Epidermal melanocyte (primary cell): ENCODE measurements at regions not wholly inside any gene's neighbourhood (a gene's known extent, or its start where the extent isn't known, plus 50 kb on each side); places are given as distances from the start of the nearest gene placed in this dataset.

Source experiments
- DNase-seq: peaks from one replicate; pipeline ENCODE4 v3.0.0; 2011; ENCODE audit warnings: low spot score; ENCODE audit not compliant: insufficient read length

GRCh38 chr5:166024970-166025369 lies 2266.5 kb upstream of the WWC1 start:
- no peak for DNase-seq

DNA sequence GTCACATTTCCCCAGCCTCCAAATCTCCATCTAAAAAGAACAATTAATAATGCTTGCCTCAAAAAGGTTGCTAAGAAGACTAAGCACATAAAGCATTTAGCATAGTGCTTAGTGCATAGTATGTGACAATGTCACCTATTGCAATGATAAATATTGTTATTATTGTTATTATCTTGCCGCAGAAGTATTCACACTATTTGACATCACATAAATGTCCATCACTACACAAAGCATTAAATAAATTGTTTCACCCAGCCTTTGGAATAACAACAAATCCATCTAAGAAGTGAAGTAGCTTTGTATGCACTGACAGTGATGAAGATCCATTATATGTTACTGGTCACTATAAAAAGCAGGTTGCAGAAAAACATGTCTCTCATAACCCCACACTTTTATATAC lies 2263.9 kb upstream of the WWC1 start:
- no peak for DNase-seq

DNA sequence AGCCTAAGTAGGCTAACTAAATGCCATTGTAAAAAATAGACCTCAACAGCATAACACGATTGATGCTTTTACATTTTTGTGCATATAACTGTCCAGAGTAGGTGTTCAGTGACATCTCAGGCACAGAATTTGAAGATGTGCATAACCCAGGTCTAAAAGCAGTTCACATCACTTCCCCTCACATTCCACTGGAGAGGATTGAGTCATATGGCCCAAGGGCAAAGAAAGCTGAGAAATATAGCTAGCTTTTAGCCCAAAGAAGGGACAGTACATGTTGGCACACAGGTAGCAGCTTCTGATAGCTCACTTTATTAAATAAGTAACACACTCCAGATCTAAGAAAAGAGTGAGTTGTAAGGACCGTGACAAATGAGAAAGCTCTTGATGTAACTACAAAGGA lies 2259.5 kb upstream of the WWC1 start:
- no peak for DNase-seq

- DNase-seq, result no peak
These were observed 2258.8 kb upstream of the WWC1 start for GRCh38 chr5:166032601-166033000.

DNA sequence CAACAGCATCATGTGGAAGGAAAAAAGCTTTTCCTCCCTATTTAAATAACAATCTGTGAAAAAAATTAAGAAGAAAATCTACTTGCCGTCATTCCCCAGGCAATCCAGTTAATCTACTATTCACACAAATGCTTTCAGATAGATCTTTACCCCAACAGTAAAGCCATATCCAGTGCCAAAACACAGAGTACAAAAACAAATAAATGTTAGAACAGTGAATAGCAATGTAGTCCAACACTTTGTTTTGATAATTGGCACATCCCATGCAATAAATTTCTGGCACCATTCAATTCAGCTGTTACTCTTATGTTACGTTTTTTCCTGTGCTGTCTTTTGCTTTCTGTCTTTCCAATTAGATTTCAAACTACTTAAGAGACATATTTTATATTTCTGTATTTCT lies 2245.5 kb upstream of the WWC1 start:
- DNase-seq, result no peak

- no peak for DNase-seq
These were observed 2244.5 kb upstream of the WWC1 start for GRCh38 chr5:166046956-166047355.

- DNase-seq, result no peak
These were observed 2240.9 kb upstream of the WWC1 start for GRCh38 chr5:166050531-166050930.

DNA sequence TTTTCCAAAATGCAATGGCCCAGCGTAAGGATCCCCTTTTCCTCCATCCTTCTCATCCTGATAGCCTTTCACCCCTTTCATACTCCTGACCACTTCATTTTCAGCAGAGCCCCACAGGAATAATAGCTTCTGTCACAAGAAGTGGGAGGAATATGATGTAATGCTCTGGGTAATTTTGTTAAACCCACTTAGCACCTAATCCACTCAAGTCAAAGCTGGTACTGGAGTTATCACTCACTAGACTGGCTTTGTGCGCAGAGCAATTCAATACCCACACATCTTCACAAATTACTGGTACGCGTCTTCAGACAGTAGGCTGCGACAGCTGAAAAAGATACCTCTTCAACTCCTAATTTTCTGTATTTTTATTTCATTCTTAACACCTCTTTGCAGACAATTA lies 2232.8 kb upstream of the WWC1 start:
- DNase-seq, result no peak

GRCh38 chr5:166062094-166062493 lies 2229.4 kb upstream of the WWC1 start:
- no peak for DNase-seq

DNA sequence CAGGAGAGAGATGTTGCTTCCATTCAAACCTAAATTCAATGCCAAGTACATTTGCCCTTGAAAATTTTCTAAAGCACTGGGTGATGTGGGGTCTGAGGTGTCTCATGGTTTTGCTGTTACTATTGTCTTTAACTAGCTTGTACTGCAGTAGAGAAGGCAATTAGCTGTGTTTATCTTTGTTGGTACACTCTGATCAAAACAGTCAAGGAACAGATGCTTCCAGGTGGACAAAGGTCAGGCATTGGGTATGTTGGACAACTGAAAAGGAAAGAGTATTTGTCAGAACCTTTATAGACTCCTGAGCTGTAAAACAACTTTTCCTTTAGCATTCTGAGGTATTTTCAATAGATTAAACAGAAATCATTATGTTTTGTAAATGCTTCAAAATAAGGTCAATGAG lies 2228.7 kb upstream of the WWC1 start:
- DNase-seq, result no peak

- DNase-seq, result no peak
These were observed 2228.2 kb upstream of the WWC1 start for GRCh38 chr5:166063261-166063660.

DNA sequence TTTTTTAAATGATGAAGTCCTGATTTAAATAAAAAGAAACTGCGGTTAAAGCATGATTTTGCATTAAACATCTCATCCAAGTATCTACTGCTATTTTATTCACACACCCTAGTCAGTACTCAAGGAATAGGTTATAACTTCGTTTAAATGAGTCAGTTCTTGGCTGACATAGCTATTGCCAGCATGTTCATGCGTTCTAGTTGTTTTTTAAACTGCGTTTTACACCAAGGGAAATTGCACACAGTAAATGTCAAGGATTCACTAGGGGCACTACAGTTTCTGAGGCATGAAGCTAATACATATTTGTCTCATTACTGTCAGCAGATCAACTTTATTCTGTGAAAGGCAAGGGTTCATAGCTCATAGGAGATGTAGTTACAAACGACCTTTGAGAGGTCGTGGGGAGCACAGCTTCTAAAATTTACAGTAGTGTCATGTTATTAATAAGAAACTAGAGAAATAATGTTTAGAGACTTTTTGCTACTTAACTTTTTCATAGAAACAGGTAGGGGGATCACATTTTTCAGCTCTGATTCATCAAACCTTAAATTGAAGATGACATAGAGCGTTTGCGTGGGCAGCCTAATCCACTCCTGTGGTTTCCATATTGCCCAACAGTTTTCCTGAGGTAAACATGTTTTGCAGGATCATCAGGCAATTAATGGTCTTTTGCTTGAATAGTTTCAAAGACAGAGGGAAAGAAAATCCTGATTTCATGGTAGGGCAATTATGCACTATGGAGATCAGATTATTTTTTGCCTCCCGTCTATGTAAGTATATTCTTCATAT lies 2222.7 kb upstream of the WWC1 start:
- no peak for DNase-seq

- DNase-seq, result no peak
These were observed 2217.4 kb upstream of the WWC1 start for GRCh38 chr5:166073901-166074581.

- no peak for DNase-seq
These were observed 2216.6 kb upstream of the WWC1 start for GRCh38 chr5:166074582-166075481.

GRCh38 chr5:166083183-166083959 lies 2208.1 kb upstream of the WWC1 start:
- no peak for DNase-seq

GRCh38 chr5:166086568-166086967 lies 2204.9 kb upstream of the WWC1 start:
- DNase-seq, result no peak

GRCh38 chr5:166088389-166089039 lies 2202.9 kb upstream of the WWC1 start:
- no peak for DNase-seq

- DNase-seq, result no peak
These were observed 2199.5 kb upstream of the WWC1 start for GRCh38 chr5:166091931-166092330.

GRCh38 chr5:166093312-166093711 lies 2198.1 kb upstream of the WWC1 start:
- no peak for DNase-seq

DNA sequence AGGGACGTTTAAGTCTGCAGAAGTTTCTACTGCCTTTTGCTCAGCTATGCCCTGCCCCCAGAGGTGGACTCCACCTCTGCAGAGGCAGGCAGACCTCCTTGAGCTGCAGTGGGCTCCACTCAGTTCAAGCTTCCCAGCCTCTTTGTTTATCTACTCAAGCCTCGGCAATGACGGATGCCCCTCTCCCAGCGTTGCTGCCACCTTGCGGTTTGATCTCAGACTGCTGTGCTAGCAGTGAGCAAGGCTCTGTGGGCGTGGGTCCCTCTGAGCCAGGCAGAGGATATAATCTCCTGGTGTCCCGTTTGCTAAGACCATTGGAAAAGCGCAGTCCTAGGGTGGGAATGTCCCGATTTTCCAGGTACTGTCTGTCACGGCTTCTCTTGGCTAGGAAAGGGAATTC lies 2188.5 kb upstream of the WWC1 start:
- DNase-seq, result no peak

DNA sequence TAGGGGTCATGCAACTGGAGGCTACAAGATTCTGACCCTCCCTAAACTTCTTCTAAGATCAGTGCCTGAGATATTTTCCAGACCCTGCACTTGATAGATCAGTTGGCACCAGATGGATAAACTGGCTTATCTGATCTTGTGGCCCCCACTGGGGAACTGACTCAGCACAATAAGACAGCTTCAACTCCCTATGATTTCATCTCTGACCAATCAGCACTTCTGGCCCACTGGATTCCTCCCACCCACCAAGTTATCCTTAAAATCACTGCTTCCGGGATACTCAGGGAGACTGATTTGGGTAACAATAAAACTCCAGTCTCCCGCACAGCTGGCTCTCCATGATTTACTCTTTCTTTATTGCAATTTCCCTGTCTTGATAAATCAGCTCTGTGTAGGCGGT lies 2180.4 kb upstream of the WWC1 start:
- DNase-seq, result no peak
